C1 segment of cervical spinal cord (tissue), 14 donors: ENCODE measurements at regions not wholly inside any gene's neighbourhood (a gene's known extent, or its start where the extent isn't known, plus 50 kb on each side); places are given as distances from the start of the nearest gene placed in this dataset.
"Not testable (repeated sequence)": the region's sequence is repeated elsewhere in the genome, so short reads cannot be mapped to it uniquely, and the experiment has no call there.

Experiments
- DNase-seq, 14 donors: peaks; one replicate each; lab custom pipeline; 2025; lab: John Stamatoyannopoulos, UW

DNA sequence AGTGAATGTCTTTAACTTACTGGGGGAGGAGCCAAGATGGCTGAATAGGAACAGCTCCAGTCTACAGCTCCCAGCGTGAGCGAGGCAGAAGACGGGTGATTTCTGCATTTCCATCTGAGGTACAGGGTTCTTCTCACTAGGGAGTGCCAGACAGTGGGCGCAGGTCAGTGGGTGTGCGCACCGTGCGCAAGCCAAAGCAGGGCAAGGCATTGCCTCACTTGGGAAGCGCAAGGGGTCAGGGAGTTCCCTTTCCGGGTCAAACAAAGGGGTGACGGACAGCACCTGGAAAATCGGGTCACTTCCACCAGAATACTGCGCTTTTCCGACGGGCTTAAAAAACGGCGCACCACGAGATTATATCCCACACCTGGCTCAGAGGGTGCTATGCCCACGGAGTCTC, 187.3 kb downstream of the CHIC2 start:
- DNase-seq: not testable (repeated sequence)

- no peak for DNase-seq
Measured at GRCh38 chr4:53866055-53866454, 198.3 kb downstream of the CHIC2 start.

GRCh38 chr4:53865054-53865453, 199.4 kb downstream of the CHIC2 start:
- DNase-seq: no peak

- no peak for DNase-seq
Measured at GRCh38 chr4:53863736-53864365, 200.6 kb downstream of the CHIC2 start.

- no peak for DNase-seq
Measured at GRCh38 chr4:53863158-53863557, 201.2 kb downstream of the CHIC2 start.

DNA sequence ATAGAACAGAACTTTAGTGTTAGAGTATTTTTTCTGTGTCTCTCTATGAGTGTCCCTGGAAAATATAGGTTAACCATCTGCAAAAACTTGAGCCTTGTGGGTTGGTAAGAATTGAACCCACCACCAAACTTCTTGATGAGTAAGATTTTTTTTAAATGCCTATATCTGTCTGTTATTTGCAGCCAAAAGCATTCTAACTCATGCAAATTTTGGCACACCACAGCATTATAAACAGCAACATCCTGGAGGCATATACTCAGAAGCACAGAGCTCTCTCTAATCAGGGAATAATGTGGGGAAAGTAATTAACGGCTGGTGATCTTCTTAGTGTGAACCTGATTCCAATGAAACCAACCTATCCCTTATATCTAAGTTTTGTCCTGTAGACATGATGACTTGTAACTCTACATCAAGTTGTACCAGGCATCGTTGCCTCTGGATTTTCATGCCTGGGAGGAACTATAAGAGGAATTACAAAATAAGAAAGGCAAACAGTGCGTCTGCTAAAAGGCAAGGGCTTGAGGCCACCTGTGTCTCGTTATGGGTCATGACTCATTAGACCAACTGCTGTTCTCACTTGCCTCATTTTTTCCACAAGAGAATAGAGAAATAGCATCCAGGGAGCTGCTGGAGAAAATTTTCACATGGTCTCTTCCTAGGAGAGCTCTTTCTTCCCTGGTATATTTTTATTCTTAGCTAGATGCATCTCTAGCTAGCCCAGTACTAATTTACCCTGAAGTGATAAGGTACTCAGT, 202.4 kb downstream of the CHIC2 start:
- no peak for DNase-seq

DNA sequence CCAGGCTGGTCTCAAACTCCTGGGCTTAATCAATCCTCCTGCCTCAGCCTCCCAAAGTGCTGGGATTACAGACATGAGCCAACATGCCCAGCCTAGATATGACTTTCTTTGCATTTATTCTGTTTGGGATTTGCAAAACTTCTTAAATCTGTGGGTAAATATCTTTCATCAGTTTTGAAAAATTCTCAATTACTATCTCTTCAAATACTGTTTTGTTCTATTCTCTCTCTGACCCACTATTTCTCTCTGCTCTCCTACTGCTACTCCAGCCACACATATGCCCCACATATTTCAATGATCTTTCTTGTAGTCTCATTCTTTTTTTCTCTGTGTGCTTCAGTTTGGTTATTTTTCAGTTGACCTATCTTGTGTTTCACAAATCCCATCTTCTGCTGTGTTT, 205.1 kb downstream of the CHIC2 start:
- DNase-seq: no peak

DNA sequence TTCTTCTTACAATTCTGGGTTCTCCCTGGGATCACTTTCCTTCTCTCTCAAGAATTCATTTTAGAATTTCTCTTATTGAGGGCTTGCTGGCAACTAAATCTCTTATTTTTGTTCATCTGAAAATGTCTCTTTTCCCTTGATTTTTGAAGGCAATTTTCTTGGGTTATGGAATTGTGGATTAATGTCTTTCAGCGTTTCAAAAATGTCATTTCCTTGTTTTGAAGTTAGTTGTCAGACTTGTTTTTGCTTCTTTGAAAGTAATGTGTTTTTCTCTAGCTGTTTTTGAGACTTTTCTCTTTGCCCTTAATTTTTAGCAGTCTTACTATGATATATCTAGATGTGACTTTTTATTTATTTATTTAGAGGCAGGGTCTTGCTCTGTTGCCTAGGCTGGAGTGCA, 205.7 kb downstream of the CHIC2 start:
- no peak for DNase-seq

GRCh38 chr4:53855581-53856250, 208.7 kb downstream of the CHIC2 start:
- no peak for DNase-seq

DNA sequence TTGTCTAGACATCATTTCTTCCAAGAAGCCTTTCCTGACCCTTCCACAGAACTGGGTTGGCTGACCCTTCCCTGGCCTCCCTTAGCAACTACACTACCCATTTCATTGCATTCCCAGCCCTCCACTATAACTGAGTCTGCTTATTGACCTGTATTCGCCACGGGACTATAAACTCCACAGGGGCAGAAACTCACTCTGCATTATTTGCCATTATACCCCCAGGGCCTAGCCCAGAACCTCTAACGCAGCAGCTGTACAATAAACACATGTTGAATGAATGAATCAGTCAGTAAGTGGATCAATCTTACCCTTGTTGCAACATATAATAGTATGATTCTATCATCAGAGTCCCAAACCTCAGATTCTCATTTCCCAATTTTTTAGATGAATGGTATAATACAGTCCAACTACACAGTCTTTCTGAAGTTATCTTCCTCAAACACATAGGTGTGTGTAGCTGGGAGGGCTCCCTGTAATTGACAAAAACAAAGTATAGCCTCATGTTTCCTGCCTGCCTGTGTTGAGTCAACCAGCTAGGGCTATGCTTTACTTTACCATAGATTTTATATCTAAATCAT, 209.3 kb downstream of the CHIC2 start:
- DNase-seq: no peak

- DNase-seq: no peak
Measured at GRCh38 chr4:53852343-53852742, 212.1 kb downstream of the CHIC2 start.

- DNase-seq: no peak
Measured at GRCh38 chr4:53847965-53848364, 216.4 kb downstream of the CHIC2 start.

GRCh38 chr4:53844551-53844950, 219.9 kb downstream of the CHIC2 start:
- DNase-seq: no peak

- no peak for DNase-seq
Measured at GRCh38 chr4:53844133-53844532, 220.3 kb downstream of the CHIC2 start.

DNA sequence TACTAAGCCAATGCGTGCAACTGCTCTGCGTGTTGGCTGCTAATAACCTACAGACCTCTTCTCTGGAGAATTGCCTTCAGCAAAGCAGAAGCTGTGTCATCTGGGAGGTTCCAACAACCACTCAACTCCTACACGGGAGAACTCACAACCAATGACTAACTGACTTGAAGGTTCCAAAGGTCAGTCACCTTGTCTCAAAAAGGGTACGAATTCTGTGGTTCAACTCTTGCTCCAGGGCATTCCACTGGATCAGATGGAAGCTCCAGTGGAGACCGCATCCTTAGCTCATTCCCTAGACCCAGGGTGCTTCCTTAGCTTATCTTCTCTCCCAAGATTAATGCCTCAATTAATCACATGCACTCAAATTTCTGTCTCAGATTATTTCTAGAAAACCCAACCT, 222.7 kb downstream of the CHIC2 start:
- no peak for DNase-seq

- DNase-seq: no peak
Measured at GRCh38 chr4:53840643-53841042, 223.8 kb downstream of the CHIC2 start.

DNA sequence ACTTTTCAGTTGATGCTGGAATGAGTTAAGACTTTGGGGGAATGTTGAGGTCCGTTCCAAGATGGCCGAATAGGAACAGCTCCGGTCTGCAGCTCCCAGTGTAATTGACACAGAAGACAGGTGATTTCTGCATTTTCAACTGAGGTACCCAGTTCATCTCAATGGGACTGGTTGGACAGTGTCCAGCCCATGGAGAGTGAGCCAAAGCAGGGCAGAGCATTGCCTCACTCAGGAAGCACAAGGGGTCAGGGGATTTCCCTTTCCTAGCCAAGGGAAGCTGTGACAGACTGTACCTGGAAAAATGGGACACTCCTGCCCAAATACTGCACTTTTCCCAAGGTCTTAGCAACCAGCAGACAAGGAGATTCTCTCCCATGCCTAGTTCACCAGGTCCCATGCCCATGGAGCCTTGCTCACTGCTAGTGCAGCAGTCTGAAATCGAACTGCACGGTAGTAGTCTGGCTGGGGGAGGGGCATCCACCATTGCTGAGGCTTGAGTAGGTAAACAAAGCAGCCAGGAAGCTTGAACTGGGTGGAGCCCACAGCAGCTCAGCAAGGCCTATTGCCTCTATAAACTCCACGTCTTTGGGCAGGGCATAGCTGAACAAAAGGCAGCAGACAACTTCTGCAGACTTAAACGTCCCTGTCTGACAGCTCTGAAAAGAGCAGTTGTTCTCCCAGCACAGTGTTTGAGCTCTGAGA, 231.0 kb downstream of the CHIC2 start:
- not testable (repeated sequence) for DNase-seq

GRCh38 chr4:53832549-53832948, 231.9 kb downstream of the CHIC2 start:
- no peak for DNase-seq

GRCh38 chr4:53830511-53830910, 233.9 kb downstream of the CHIC2 start:
- no peak for DNase-seq

- DNase-seq: no peak
Measured at GRCh38 chr4:53821179-53821851, 230.0 kb upstream of the LNX1 start.

- DNase-seq: no peak
Measured at GRCh38 chr4:53818104-53818503, 226.8 kb upstream of the LNX1 start.
